GM19395 (cell line): ENCODE measurements at regions not wholly inside any gene's neighbourhood (a gene's known extent, or its start where the extent isn't known, plus 50 kb on each side); places are given as distances from the start of the nearest gene placed in this dataset.
"Not testable (repeated sequence)": the region's sequence is repeated elsewhere in the genome, so short reads cannot be mapped to it uniquely, and the experiment has no call there.

ENCODE experiments used
- ATAC-seq: cut with Tn5 transposase; IDR thresholded peaks from one replicate; pipeline ENCODE4 v1.9.1; 2021; ENCODE audit warnings: mild to moderate bottlenecking, moderate library complexity; ENCODE audit not compliant: unreplicated experiment

- no peak for ATAC-seq
Measured at GRCh38 chr15:21262851-21263425, 177.4 kb downstream of the POTEB3 start.

GRCh38 chr15:21261965-21262850 is 178.1 kb downstream of the POTEB3 start:
- ATAC-seq: no peak

- ATAC-seq: no peak
Measured at GRCh38 chr15:21261396-21261964, 178.8 kb downstream of the POTEB3 start.

GRCh38 chr15:21260966-21261395 is 179.3 kb downstream of the POTEB3 start:
- no peak for ATAC-seq

GRCh38 chr15:21258635-21259034 is 181.7 kb downstream of the POTEB3 start:
- ATAC-seq: not testable (repeated sequence)

- ATAC-seq: not testable (repeated sequence)
Measured at GRCh38 chr15:21249508-21250019, 190.7 kb downstream of the POTEB3 start.
